ENCODE measurements at regions not wholly inside any gene's neighbourhood (a gene's known extent, or its start where the extent isn't known, plus 50 kb on each side); places are given as distances from the start of the nearest gene placed in this dataset.
"Not testable (repeated sequence)": the region's sequence is repeated elsewhere in the genome, so short reads cannot be mapped to it uniquely, and the experiment has no call there.

DNA sequence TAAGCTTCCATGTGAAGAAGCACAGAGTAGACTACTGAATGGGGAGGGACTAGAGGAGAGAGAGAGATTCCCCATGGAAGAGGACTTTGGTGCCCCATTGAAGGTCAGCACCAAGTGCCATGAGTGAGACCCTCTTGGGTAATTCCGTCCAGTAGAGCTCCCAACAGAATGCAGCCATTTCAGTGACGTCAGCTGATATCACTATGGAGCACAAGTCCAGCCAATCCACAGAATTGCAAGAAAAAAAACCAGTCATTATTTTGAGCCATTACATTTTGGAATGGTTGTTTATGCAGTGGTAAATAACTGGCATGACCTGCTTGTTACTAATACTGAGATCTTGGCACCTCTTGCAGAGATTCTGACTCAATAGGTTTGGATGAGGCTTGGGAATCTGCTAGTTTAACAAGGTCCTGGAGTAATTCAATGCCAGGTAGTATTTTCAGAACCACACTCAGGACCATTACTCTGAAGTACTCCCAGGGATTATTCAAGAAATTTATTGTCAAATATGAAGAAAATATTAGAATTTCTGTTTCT is 52.6 kb upstream of the SP8 start:
- no peak for DNase-seq (ENCODE audit: low read depth)

GRCh38 chr7:20839987-20840386 is 53.3 kb upstream of the SP8 start:
- no peak for DNase-seq (ENCODE audit: low read depth)

DNA sequence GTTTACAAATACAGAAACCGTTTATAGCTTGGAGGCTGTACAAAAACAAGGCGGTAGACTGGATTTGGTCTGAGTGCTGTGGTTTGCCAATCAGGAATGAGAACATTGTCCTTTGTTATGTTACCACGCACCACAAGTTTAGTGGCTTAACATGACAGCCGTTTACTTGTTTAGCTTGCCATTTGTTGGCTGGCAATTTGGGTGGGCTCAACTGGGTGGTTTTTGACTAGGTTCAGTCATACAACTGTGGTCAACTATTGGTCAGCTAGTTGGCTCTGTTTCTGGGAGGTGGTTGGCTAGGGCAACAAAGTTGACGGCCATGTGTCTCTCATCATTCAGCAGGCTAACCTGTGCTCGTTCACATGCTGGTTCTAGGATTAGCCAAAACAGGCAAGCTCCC is 60.1 kb upstream of the SP8 start:
- no peak for DNase-seq (ENCODE audit: low read depth)

GRCh38 chr7:20858951-20859350 is 72.3 kb upstream of the SP8 start:
- no peak for DNase-seq (ENCODE audit: low read depth)

- no peak for DNase-seq (ENCODE audit: low read depth)
These were observed 74.8 kb upstream of the SP8 start for GRCh38 chr7:20861468-20861867.

- no peak for DNase-seq (ENCODE audit: low read depth)
These were observed 75.9 kb upstream of the SP8 start for GRCh38 chr7:20862554-20862953.

GRCh38 chr7:20864221-20864620 is 77.5 kb upstream of the SP8 start:
- DNase-seq (ENCODE audit: low read depth) = no peak

GRCh38 chr7:20865684-20866083 is 79.0 kb upstream of the SP8 start:
- no peak for DNase-seq (ENCODE audit: low read depth)

GRCh38 chr7:20870977-20871376 is 84.3 kb upstream of the SP8 start:
- no peak for DNase-seq (ENCODE audit: low read depth)

- no peak for DNase-seq (ENCODE audit: low read depth)
These were observed 106.1 kb upstream of the SP8 start for GRCh38 chr7:20892776-20893175.

DNA sequence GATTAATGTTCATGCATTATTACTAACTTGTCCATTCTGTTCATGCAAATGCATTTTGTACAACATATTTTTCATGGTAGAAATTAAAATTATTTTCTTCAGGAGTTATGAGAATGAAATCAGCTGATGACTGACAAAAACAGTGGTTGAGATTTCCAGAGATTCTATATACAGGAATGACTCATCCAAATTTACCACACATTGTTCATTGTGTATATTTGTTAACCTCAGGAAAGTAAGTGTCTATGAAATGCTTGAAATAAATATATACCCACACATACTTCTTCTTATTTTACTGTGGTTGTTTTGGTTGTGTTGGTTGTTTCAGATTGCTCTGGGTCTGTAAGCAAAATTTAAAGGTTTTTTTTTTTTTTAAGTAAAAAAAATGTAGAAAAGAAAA is 108.1 kb upstream of the SP8 start:
- no peak for DNase-seq (ENCODE audit: low read depth)

DNA sequence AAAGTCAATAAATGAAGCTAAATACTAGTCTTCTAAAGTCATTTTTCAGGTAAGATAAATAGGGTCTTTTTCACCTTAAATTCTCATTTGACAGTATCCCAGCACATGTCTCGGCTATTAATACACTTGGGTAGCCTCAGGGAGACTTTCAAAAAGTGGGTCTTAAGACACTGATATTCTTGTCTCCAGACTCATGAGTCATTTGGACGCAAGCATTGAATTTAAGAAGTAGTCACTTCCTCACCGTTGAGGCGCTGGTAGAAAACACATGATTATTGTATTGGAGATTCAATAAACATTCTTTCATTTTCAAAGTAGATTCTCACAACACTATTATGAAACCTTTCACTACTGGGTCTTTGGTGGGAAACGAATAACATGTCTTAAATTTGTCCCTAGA is 108.9 kb upstream of the SP8 start:
- no peak for DNase-seq (ENCODE audit: low read depth)

GRCh38 chr7:20896996-20897395 is 110.3 kb upstream of the SP8 start:
- DNase-seq (ENCODE audit: low read depth) = no peak

DNA sequence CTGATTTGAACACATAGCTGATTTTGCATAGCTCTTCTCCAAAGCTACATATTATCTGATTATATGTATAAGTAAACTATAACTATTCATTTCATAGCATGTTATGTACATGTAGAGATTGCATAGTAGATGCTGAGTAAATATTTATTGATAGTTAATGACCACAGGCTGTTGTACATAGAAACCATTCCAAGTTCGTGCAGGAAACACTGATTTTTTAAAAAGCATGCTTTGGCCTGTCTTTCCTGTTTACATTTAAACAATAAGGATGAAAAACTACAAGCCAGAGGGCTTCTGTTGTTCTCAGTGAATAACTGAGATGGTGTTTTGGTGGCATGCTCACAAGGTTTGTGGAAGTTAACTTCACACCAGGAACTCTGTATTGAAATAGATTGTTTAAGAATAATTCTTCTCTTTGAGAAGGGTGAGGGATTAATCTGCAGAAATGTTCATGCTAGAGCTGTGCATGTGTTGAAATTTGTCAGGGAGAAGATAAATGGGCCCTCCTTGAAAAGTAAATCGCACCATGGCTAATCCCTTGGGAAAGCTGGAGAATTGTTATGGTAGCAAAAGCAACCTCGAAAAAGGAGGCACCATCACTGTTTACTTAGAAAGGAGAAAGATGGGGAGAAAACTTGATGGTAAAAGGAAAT is 120.2 kb upstream of the SP8 start:
- no peak for DNase-seq (ENCODE audit: low read depth)

GRCh38 chr7:20911081-20911480 is 124.4 kb upstream of the SP8 start:
- DNase-seq (ENCODE audit: low read depth) = no peak

GRCh38 chr7:20913853-20914252 is 127.2 kb upstream of the SP8 start:
- DNase-seq (ENCODE audit: low read depth) = no peak

DNA sequence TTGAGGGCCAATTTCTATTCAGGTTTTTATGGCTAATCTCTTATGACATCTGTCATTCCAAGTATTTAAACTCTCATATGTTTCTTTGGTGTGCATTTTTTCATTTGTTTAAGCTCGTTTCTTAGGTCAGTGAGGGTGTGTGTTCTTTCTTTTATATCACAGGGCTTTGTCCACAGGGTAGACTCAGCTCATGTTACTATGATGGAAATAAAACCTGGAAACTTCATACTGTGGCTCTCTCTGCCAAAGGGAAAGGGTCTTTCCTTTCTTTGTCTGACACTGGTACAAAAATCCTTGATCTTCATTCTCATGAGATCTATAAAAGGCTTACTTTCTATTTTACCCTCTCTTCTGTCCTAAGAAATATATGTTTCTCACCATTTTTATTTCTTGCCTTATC is 129.6 kb upstream of the SP8 start:
- no peak for DNase-seq (ENCODE audit: low read depth)

DNA sequence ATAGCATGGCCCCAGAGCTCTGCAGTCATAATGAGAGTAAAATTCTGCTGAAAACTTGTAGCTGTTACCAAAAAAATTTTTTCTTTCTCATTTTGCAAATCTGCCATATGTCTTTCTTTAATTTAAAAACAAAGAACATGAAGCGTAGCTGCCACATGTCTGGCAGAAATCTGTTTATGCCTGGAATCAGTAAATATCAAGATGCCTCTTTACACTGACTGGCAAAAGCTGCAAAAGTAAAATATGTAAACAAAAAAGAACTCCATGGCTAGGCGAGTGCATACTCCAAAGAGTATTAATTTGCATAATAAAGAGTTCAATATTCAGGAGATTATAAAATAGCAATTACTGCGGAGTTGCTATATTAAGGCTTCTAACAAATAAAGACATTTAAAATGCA is 130.9 kb upstream of the SP8 start:
- DNase-seq (ENCODE audit: low read depth) = no peak

- DNase-seq (ENCODE audit: low read depth) = no peak
These were observed 131.5 kb upstream of the SP8 start for GRCh38 chr7:20918156-20918555.

DNA sequence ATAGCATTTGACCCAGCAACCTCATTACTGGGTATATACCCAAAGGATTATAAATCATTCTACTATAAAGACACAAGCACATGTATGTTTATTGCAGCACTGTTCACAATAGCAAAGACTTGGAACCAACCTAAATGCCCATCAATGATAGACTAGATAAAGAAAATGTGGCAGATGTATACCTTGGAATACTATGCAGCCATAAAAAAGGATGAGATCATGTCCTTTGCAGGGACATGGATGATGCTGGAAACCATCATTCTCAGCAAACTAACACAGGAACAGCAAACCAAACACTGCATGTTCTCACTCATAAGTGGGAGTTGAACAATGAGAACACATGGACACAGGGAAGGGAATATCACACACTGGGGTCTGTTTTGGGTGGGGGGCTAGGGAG is 140.5 kb upstream of the SP8 start:
- not testable (repeated sequence) for DNase-seq (ENCODE audit: low read depth)

DNA sequence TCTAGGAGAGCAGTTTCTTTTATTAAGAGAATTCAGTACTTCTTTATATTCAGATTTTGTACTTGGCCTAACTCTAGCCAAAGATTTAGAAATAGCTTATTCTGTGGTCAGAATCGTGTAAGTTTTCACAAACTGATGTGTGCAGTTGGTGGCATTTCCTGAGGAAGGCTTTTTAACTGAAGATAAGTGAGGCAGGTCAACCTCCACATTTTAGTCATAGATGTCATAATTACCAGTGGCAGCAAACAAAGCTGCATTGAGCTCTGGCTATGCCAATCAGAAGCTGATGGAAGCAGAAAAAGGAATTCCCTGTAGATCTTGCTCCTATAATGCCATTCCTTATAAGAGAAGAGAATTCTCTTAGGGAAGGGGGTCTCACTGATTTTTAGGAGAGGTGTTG is 141.3 kb upstream of the SP8 start:
- DNase-seq (ENCODE audit: low read depth) = no peak

DNA sequence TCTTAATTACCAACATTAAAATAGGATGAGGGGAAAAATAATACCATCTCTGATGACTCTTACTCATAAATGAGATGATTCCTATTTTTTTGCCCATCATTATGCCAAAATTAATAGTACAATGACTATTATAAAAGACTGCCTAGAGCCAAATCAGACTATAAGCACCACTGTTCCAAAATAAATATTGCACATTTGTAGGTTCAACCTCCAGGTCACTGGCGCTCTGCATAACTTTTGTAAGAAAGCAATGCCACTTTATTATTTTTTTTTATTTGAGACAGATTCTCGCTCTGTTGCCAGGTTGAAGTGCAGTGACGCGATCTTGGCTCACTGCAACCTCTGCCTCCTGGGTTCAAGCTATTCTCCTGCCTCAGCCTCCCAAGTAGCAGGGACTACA is 142.5 kb upstream of the SP8 start:
- DNase-seq (ENCODE audit: low read depth) = no peak

DNA sequence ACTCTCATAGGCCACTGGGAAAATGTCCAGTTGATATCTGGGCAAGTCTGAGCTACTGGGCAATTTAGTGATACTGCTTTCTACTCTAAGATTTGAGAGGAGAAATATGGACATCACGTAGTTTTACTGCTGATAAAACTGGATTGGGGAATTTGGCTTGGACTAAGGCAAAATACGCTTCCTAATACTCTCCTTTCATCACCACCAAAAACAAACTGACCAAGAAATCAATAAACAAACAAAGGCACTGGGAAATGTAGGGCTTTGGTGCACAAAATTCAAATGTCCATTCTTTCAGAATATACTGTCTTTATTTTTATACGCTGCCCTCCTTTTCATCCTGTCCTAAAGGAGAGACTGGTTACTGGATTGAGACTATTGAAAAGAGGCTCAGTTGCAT is 145.1 kb upstream of the SP8 start:
- DNase-seq (ENCODE audit: low read depth) = no peak

DNA sequence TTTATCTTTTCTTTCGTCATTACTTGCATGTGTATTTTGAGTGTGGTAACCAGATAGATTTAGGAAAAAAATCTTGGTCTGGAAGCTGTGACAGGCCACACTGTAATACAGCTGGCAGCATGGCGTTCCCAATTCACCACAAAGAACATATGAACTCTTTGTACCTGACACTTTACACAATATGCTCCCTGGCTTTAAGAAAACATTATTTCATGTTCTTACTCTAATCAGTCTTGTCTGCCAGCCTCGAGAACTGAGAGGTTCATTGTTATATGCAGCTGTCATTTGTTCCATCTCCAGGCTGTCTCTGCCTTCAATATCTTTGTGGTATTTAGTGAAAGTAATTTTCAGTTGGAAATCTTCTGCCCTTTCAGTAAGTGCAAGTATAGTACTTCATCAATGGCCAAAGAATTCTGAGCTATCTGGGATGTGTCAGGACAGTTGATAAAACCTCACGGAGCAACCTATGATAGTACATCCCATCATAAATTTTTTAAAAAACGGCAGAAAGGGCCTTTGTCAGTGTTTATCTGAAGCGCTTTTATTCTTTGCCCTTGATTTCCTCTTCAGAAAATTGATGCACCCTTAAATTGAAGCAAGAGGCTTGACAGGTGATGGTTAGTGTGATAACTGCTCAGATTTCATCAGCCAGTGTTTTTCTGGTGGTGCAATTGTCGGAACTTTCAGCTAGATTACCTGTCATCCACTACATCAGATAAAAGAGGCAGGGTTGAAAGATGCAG is 146.3 kb upstream of the SP8 start:
- no peak for DNase-seq (ENCODE audit: low read depth)

Measured in stimulated activated CD8-positive, alpha-beta memory T cell treated with anti-CD3 and anti-CD28 coated beads, Interleukin-12 subunit alpha, Interleukin-12 subunit beta, amount 100 ng/mL, for 4 hours (primary cell).